GM04504 (cell line): ENCODE measurements at regions not wholly inside any gene's neighbourhood (a gene's known extent, or its start where the extent isn't known, plus 50 kb on each side); places are given as distances from the start of the nearest gene placed in this dataset.
"Not testable (repeated sequence)": the region's sequence is repeated elsewhere in the genome, so short reads cannot be mapped to it uniquely, and the experiment has no call there.

Experiments
- DNase-seq: peaks from one replicate; pipeline ENCODE4 v3.0.0-alpha.2; 2012; ENCODE audit warnings: low read depth

GRCh38 chr18:70822691-70823090 lies 533.8 kb downstream of the SOCS6 start:
- no peak for DNase-seq

- DNase-seq = no peak
Measured at GRCh38 chr18:70822117-70822516, 533.3 kb downstream of the SOCS6 start.

GRCh38 chr18:70808481-70809056 lies 519.7 kb downstream of the SOCS6 start:
- DNase-seq = no peak

- peak; percentile 1 for DNase-seq
Measured at GRCh38 chr18:70781860-70782453, 493.1 kb downstream of the SOCS6 start.

GRCh38 chr18:70766254-70766653 lies 477.4 kb downstream of the SOCS6 start:
- DNase-seq = not testable (repeated sequence)

GRCh38 chr18:70762812-70763211 lies 474.0 kb downstream of the SOCS6 start:
- no peak for DNase-seq

- no peak for DNase-seq
Measured at GRCh38 chr18:70758780-70759179, 469.9 kb downstream of the SOCS6 start.

- DNase-seq = no peak
Measured at GRCh38 chr18:70754486-70754885, 465.6 kb downstream of the SOCS6 start.

GRCh38 chr18:70732916-70733315 lies 444.1 kb downstream of the SOCS6 start:
- DNase-seq = no peak

- no peak for DNase-seq
Measured at GRCh38 chr18:70732188-70732587, 443.3 kb downstream of the SOCS6 start.

GRCh38 chr18:70720607-70721006 lies 431.8 kb downstream of the SOCS6 start:
- DNase-seq = no peak

GRCh38 chr18:70709720-70710119 lies 420.9 kb downstream of the SOCS6 start:
- no peak for DNase-seq

- no peak for DNase-seq
Measured at GRCh38 chr18:70709144-70709543, 420.3 kb downstream of the SOCS6 start.

GRCh38 chr18:70705831-70706416 lies 417.1 kb downstream of the SOCS6 start:
- DNase-seq = no peak

- no peak for DNase-seq
Measured at GRCh38 chr18:70700496-70700895, 411.7 kb downstream of the SOCS6 start.

GRCh38 chr18:70698574-70698973 lies 409.7 kb downstream of the SOCS6 start:
- no peak for DNase-seq

- DNase-seq = no peak
Measured at GRCh38 chr18:70693246-70693645, 404.4 kb downstream of the SOCS6 start.

GRCh38 chr18:70689765-70690164 lies 400.9 kb downstream of the SOCS6 start:
- not testable (repeated sequence) for DNase-seq

GRCh38 chr18:70688286-70688685 lies 399.4 kb downstream of the SOCS6 start:
- no peak for DNase-seq

GRCh38 chr18:70684821-70685220 lies 396.0 kb downstream of the SOCS6 start:
- no peak for DNase-seq

GRCh38 chr18:70683263-70683662 lies 394.4 kb downstream of the SOCS6 start:
- no peak for DNase-seq

- DNase-seq = no peak
Measured at GRCh38 chr18:70674896-70675295, 386.1 kb downstream of the SOCS6 start.

GRCh38 chr18:70673831-70674230 lies 385.0 kb downstream of the SOCS6 start:
- DNase-seq = no peak

- no peak for DNase-seq
Measured at GRCh38 chr18:70672581-70672980, 383.7 kb downstream of the SOCS6 start.
